Gastrocnemius medialis (tissue), 4 donors: ENCODE measurements at regions not wholly inside any gene's neighbourhood (a gene's known extent, or its start where the extent isn't known, plus 50 kb on each side); places are given as distances from the start of the nearest gene placed in this dataset.

Source experiments
- CTCF ChIP-seq, 5 experiments: fragments of 450-650 bp in 3 of 5; fragments of 200-600 bp in 2 of 5; sonication (generic) in 2 of 5; IDR thresholded peaks in 4 of 5; conservative IDR thresholded peaks in 1 of 5; 1 replicate in 4 of 5; 2 replicates in 1 of 5; pipeline ENCODE4 v1.5.1; 2016 to 2019; ENCODE audit warnings: antibody characterized with exemption in 5 of 5, mild to moderate bottlenecking in 3 of 5, moderate library complexity in 3 of 5
- POLR2A ChIP-seq, 2 donors: fragments of 450-650 bp; IDR thresholded peaks; one replicate each; pipeline ENCODE4 v1.6.1; 2017; ENCODE audit warnings: antibody characterized with exemption in 2 of 2, mild to moderate bottlenecking in 2 of 2, moderate library complexity in 2 of 2

- TF ChIP-seq CTCF (IDR thresholded peaks at IDR 0.05 in 4 of 5, conservative IDR thresholded peaks at IDR 0.05 in 1 of 5) (no peak), POLR2A (IDR thresholded peaks at IDR 0.05) (no peak)
Observed at GRCh38 chr10:28400681-28401080, 97.8 kb upstream of the MPP7 start.
